Prostate gland (tissue), 2 donors: ENCODE measurements at regions not wholly inside any gene's neighbourhood (a gene's known extent, or its start where the extent isn't known, plus 50 kb on each side); places are given as distances from the start of the nearest gene placed in this dataset.

ENCODE experiments used
- DNase-seq: peaks from one replicate; pipeline ENCODE4 v3.0.0-alpha.2; 2019; ENCODE audit warnings: low spot score
- H3K27ac ChIP-seq, 2 donors: fragments of 200-600 bp; sonication (generic); 2 replicates each; pipeline ENCODE4 v1.5.1; 2017 to 2019
- H3K27me3 ChIP-seq: fragments of 200-600 bp; sonication (generic); replicated peaks from 2 replicates; pipeline ENCODE4 v1.5.1; 2019; ENCODE audit not compliant: insufficient read depth
- H3K36me3 ChIP-seq, 2 donors: fragments of 200-600 bp; sonication (generic); 1 replicate in 1 of 2; 2 replicates in 1 of 2; pipeline versions ENCODE4 v1.5.1 to v1.8.1; 2017 to 2019
- H3K4me1 ChIP-seq: fragments of 200-600 bp; sonication (generic); replicated peaks from 2 replicates; pipeline ENCODE4 v1.5.1; 2019
- H3K4me3 ChIP-seq, 2 donors: fragments of 200-600 bp; sonication (generic); 2 replicates each; pipeline ENCODE4 v1.5.1; 2017 to 2019
- H3K9me3 ChIP-seq: fragments of 200-600 bp; sonication (generic); 2 replicates; pipeline ENCODE4 v1.5.1; 2017
- CTCF ChIP-seq, 4 experiments: fragments of 200-600 bp in 2 of 4; fragments of 450-650 bp in 2 of 4; sonication (generic) in 2 of 4; IDR thresholded peaks; 1 replicate in 3 of 4; 2 replicates in 1 of 4; pipeline ENCODE4 v1.5.1; 2016 to 2019; ENCODE audit warnings: antibody characterized with exemption in 4 of 4, mild to moderate bottlenecking in 2 of 4, moderate library complexity in 2 of 4
- POLR2A ChIP-seq: fragments of 450-650 bp; IDR thresholded peaks from one replicate; pipeline ENCODE4 v1.6.1; 2016; ENCODE audit warnings: antibody characterized with exemption, mild to moderate bottlenecking
- POLR2AphosphoS5 ChIP-seq: sonication (generic); formaldehyde crosslinking; IDR thresholded peaks from one replicate; pipeline ENCODE4 v1.6.1; 2017; ENCODE audit warnings: antibody characterized with exemption
- WGBS: methylation state at CpG from one replicate; pipeline ENCODE4 v1.1.5; 2018; 5-methylcytosine and 5-hydroxymethylcytosine counted together
- intact Hi-C: fragments of 100-400 bp; cut with DNase I; formaldehyde crosslinking; loops from one replicate; pipeline ENCODE4 v1.14.2; 2022

GRCh38 chr1:118303064-118303463 is 118.0 kb upstream of the SPAG17 start:
- TF ChIP-seq CTCF (IDR thresholded peaks at IDR 0.05) (no peak), POLR2AphosphoS5 (no peak), POLR2A (no peak)
- Histone ChIP-seq H3K27ac (no peak overlapping the region), H3K36me3 (no peaks in the 10 kb centered on the region), H3K9me3 (no peaks in the 10 kb centered on the region), H3K4me3 (no peak overlapping the region), H3K4me1 (no peaks in the 10 kb centered on the region), H3K27me3 (no peaks in the 10 kb centered on the region)
- intact Hi-C loops: loop anchor here (5.0 kb wide), 1 partner anchor 684 kb away; the partner anchor contains the start of gene TBX15
- no peak for DNase-seq

GRCh38 chr1:118302145-118302544 is 117.1 kb upstream of the SPAG17 start:
- Histone ChIP-seq H3K4me3 (no peak overlapping the region), H3K27ac (no peak overlapping the region), H3K4me1 (no peaks in the 10 kb centered on the region), H3K9me3 (no peaks in the 10 kb centered on the region), H3K27me3 (no peaks in the 10 kb centered on the region), H3K36me3 (no peaks in the 10 kb centered on the region)
- DNase-seq: no peak
- TF ChIP-seq POLR2A (no peak), POLR2AphosphoS5 (no peak), CTCF (IDR thresholded peaks at IDR 0.05) (no peak)
- intact Hi-C loops: loop anchor here (5.0 kb wide), 1 partner anchor 685 kb away; the partner anchor contains the start of gene TBX15
- WGBS: 72% methylated on average over 1 of the region's 1 CpG

DNA sequence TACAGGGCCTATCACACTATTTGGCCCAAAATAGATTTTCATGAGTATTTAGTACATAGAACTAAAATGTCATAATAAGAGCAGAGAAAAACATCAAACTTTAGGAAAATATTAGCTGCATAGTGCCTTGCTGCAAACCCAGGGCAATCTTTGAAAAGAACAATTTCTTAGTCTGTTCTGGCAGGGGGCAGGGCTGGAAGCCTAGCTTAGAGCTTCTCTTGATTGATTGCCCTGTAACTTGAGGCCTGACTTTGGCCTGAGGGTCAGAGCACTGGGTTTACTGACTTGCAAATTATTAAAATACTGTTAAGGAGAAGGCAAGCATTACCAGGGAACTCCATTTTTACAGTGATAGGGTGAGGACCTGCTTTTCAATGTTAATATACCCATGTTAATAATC is 115.8 kb upstream of the SPAG17 start:
- no peaks in the 10 kb centered on the region for H3K4me1 ChIP-seq
- no peak overlapping the region for H3K27ac ChIP-seq
- no peaks in the 10 kb centered on the region for H3K9me3 ChIP-seq
- TF ChIP-seq POLR2A (no peak), CTCF (IDR thresholded peaks at IDR 0.05) (no peak), POLR2AphosphoS5 (no peak)
- intact Hi-C loops: loop anchor here (5.0 kb wide), 1 partner anchor 686 kb away; the partner anchor contains the start of gene TBX15
- H3K4me3 ChIP-seq: no peak overlapping the region
- DNase-seq: no peak
- no peaks in the 10 kb centered on the region for H3K27me3 ChIP-seq
- H3K36me3 ChIP-seq: no peaks in the 10 kb centered on the region

- no peaks in the 10 kb centered on the region for H3K4me1 ChIP-seq
- H3K27ac ChIP-seq: no peak overlapping the region
- no peaks in the 10 kb centered on the region for H3K9me3 ChIP-seq
- 88% methylated on average over 5 of the region's 5 CpGs for WGBS
- intact Hi-C loops: no loop called here
- TF ChIP-seq POLR2AphosphoS5 (no peak), CTCF (IDR thresholded peaks at IDR 0.05) (no peak), POLR2A (no peak)
- no peaks in the 10 kb centered on the region for H3K36me3 ChIP-seq
- no peak for DNase-seq
- H3K4me3 ChIP-seq: no peak overlapping the region
- H3K27me3 ChIP-seq: no peaks in the 10 kb centered on the region
Observed at GRCh38 chr1:118298397-118298796, 113.4 kb upstream of the SPAG17 start.

DNA sequence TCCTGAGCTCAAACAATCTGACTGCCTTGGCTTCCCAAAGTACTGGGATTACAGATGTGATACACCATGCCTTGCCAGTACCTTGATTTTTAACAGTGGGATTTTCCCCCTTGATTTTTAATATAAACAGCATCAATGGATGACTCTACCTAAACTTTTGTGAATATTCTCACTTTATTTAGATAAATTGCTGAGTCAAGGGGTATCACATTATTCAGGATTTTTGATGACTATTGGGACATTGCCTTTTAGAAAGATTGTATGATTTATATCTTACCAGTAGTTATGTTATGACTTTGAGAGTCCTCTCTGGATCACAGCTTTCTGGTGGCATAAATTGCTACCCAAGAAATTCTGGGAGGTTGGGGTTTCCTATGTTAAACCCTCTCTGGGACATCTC is 112.5 kb upstream of the SPAG17 start:
- TF ChIP-seq POLR2A (no peak), POLR2AphosphoS5 (no peak), CTCF (IDR thresholded peaks at IDR 0.05) (no peak)
- intact Hi-C loops: no loop called here

More for the DNA sequence above, 112.5 kb upstream of the SPAG17 start:
- H3K9me3 ChIP-seq: no peaks in the 10 kb centered on the region
- no peaks in the 10 kb centered on the region for H3K36me3 ChIP-seq
- no peak overlapping the region for H3K4me3 ChIP-seq
- no peaks in the 10 kb centered on the region for H3K4me1 ChIP-seq
- no peaks in the 10 kb centered on the region for H3K27me3 ChIP-seq
- no peak for DNase-seq
- H3K27ac ChIP-seq: no peak overlapping the region
